ENCODE measurements at regions not wholly inside any gene's neighbourhood (a gene's known extent, or its start where the extent isn't known, plus 50 kb on each side); places are given as distances from the start of the nearest gene placed in this dataset.

- FAIRE-seq = no peak
- H3K4me3 Mint-ChIP-seq (ENCODE audit: unreplicated experiment) = no peak overlapping the region
- no peak overlapping the region for H3K4me2 ChIP-seq (ENCODE audit: low read length)
Observed at GRCh38 chr3:174620855-174621472, 238.2 kb upstream of the NAALADL2 start.

DNA sequence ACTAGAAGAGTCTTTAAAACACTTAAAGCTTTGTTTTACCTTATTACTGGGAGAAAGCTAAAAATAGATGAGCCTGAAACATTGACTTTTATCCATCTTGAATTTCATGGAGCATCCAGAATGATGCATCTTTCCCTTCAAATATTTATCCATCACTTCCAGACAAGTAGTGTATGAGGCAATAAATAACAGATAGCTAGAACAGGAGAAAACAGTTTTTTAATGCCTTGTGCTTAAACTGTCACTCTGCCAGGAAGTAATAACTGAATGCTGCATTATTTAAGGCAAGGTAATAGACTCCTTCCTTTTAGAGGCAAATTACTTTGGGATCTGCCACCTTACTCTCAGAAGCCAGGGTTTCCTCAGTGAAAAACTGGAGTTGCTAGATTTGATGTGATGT, 225.8 kb upstream of the NAALADL2 start:
- no peaks in the 10 kb centered on the region for H3K4me1 Mint-ChIP-seq (ENCODE audit: low read depth, unreplicated experiment)
- TF ChIP-seq CTCF (IDR thresholded peaks at IDR 0.05; ENCODE audit: insufficient read depth, low read depth, low read length) (no peak), EZH2 (IDR thresholded peaks at IDR 0.05; ENCODE audit: insufficient read depth, low read length) (no peak)
- H3K9me3 Mint-ChIP-seq (ENCODE audit: unreplicated experiment) = no peaks in the 10 kb centered on the region
- no peak overlapping the region for H3K27ac Mint-ChIP-seq (ENCODE audit: unreplicated experiment)
- Histone ChIP-seq H2AFZ (ENCODE audit: low read depth, low read length) (no peak overlapping the region), H4K20me1 (ENCODE audit: insufficient read depth, low read length) (no peaks in the 10 kb centered on the region), H3K4me2 (ENCODE audit: low read length) (no peak overlapping the region), H3K36me3 (ENCODE audit: insufficient read depth, low read length) (no peaks in the 10 kb centered on the region), H3K9ac (ENCODE audit: low read length) (no peak overlapping the region), H3K27ac (ENCODE audit: low read depth, low read length) (no peak overlapping the region), H3K79me2 (ENCODE audit: insufficient read depth, low read length) (no peaks in the 10 kb centered on the region), H3K4me1 (ENCODE audit: insufficient read depth, low read length) (no peaks in the 10 kb centered on the region), H3K9me3 (ENCODE audit: insufficient read depth, low read depth, low read length) (no peaks in the 10 kb centered on the region), H3K27me3 (ENCODE audit: insufficient read depth, low read length) (no peaks in the 10 kb centered on the region), H3K4me3 (ENCODE audit: insufficient read depth, low read depth, low read length) (no peak overlapping the region)
- no peak for FAIRE-seq
- no peaks in the 10 kb centered on the region for H3K36me3 Mint-ChIP-seq (ENCODE audit: low read depth, unreplicated experiment)
- H3K27me3 Mint-ChIP-seq (ENCODE audit: low read depth, unreplicated experiment) = no peaks in the 10 kb centered on the region
- no peak overlapping the region for H3K4me3 Mint-ChIP-seq (ENCODE audit: unreplicated experiment)
- DNase-seq (ENCODE audit: low read depth) = no peak

More at GRCh38 chr3:174620855-174621472, 238.2 kb upstream of the NAALADL2 start:
- no peaks in the 10 kb centered on the region for H3K27me3 ChIP-seq (ENCODE audit: insufficient read depth, low read length)
- no peak overlapping the region for H3K27ac Mint-ChIP-seq (ENCODE audit: unreplicated experiment)
- H2AFZ ChIP-seq (ENCODE audit: low read depth, low read length) = no peak overlapping the region
- TF ChIP-seq CTCF (IDR thresholded peaks at IDR 0.05; ENCODE audit: insufficient read depth, low read depth, low read length) (no peak), EZH2 (IDR thresholded peaks at IDR 0.05; ENCODE audit: insufficient read depth, low read length) (no peak)
- H3K4me1 ChIP-seq (ENCODE audit: insufficient read depth, low read length) = no peaks in the 10 kb centered on the region
- no peak overlapping the region for H3K9ac ChIP-seq (ENCODE audit: low read length)
- no peak overlapping the region for H3K27ac ChIP-seq (ENCODE audit: low read depth, low read length)
- H3K79me2 ChIP-seq (ENCODE audit: insufficient read depth, low read length) = no peaks in the 10 kb centered on the region
- H3K4me3 ChIP-seq (ENCODE audit: insufficient read depth, low read depth, low read length) = no peak overlapping the region
- no peaks in the 10 kb centered on the region for H3K36me3 Mint-ChIP-seq (ENCODE audit: low read depth, unreplicated experiment)
- H3K27me3 Mint-ChIP-seq (ENCODE audit: low read depth, unreplicated experiment) = no peaks in the 10 kb centered on the region
- H4K20me1 ChIP-seq (ENCODE audit: insufficient read depth, low read length) = no peaks in the 10 kb centered on the region
- no peaks in the 10 kb centered on the region for H3K9me3 ChIP-seq (ENCODE audit: insufficient read depth, low read depth, low read length)
- no peaks in the 10 kb centered on the region for H3K4me1 Mint-ChIP-seq (ENCODE audit: low read depth, unreplicated experiment)
- no peaks in the 10 kb centered on the region for H3K9me3 Mint-ChIP-seq (ENCODE audit: unreplicated experiment)
- H3K36me3 ChIP-seq (ENCODE audit: insufficient read depth, low read length) = no peaks in the 10 kb centered on the region
- DNase-seq (ENCODE audit: low read depth) = no peak

DNA sequence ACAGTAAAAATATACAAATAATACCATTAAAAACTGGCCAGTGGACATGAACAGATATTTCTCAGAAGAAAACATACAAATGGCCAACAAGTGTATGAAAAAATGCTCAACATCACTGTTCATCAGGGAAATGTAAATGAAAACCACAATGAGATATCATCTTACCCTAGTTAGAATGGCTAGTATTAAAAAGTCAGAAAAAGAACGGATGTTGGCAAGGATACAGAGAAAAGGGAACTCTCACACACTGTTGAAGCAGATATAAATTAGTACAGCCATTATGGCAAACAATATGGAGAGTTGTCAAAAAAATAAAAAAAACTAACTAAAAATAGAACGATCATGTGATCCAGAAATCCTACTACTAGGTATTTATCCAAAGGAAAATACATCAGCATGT, 222.7 kb upstream of the NAALADL2 start:
- no peak overlapping the region for H3K27ac ChIP-seq (ENCODE audit: low read depth, low read length)
- H3K9ac ChIP-seq (ENCODE audit: low read length) = no peak overlapping the region
- Mint-ChIP-seq H3K27me3 (ENCODE audit: low read depth, unreplicated experiment) (no peaks in the 10 kb centered on the region), H3K27ac (ENCODE audit: unreplicated experiment) (no peak overlapping the region), H3K9me3 (ENCODE audit: unreplicated experiment) (no peaks in the 10 kb centered on the region), H3K4me1 (ENCODE audit: low read depth, unreplicated experiment) (no peaks in the 10 kb centered on the region), H3K4me3 (ENCODE audit: unreplicated experiment) (no peak overlapping the region), H3K36me3 (ENCODE audit: low read depth, unreplicated experiment) (no peaks in the 10 kb centered on the region)
- no peaks in the 10 kb centered on the region for H3K9me3 ChIP-seq (ENCODE audit: insufficient read depth, low read depth, low read length)
- TF ChIP-seq EZH2 (IDR thresholded peaks at IDR 0.05; ENCODE audit: insufficient read depth, low read length) = no peak
- TF ChIP-seq CTCF (IDR thresholded peaks at IDR 0.05; ENCODE audit: insufficient read depth, low read depth, low read length) = no peak
- H3K79me2 ChIP-seq (ENCODE audit: insufficient read depth, low read length) = no peaks in the 10 kb centered on the region
- H2AFZ ChIP-seq (ENCODE audit: low read depth, low read length) = no peak overlapping the region
- no peaks in the 10 kb centered on the region for H3K36me3 ChIP-seq (ENCODE audit: insufficient read depth, low read length)
- FAIRE-seq (no peak), DNase-seq (ENCODE audit: low read depth) (no peak)
- no peaks in the 10 kb centered on the region for H3K4me1 ChIP-seq (ENCODE audit: insufficient read depth, low read length)
- no peak overlapping the region for H3K4me2 ChIP-seq (ENCODE audit: low read length)
- no peak overlapping the region for H3K4me3 ChIP-seq (ENCODE audit: insufficient read depth, low read depth, low read length)
- H3K27me3 ChIP-seq (ENCODE audit: insufficient read depth, low read length) = no peaks in the 10 kb centered on the region
- H4K20me1 ChIP-seq (ENCODE audit: insufficient read depth, low read length) = no peaks in the 10 kb centered on the region
